HG03039 (cell line): ENCODE measurements at regions not wholly inside any gene's neighbourhood (a gene's known extent, or its start where the extent isn't known, plus 50 kb on each side); places are given as distances from the start of the nearest gene placed in this dataset.
"Not testable (repeated sequence)": the region's sequence is repeated elsewhere in the genome, so short reads cannot be mapped to it uniquely, and the experiment has no call there.

Experiments used
- ATAC-seq: cut with Tn5 transposase; IDR thresholded peaks from one replicate; pipeline ENCODE4 v1.9.1; 2021; ENCODE audit warnings: mild to moderate bottlenecking, moderate library complexity; ENCODE audit not compliant: unreplicated experiment

GRCh38 chrX:122268353-122268752 is 915.7 kb upstream of the GRIA3 start:
- no peak for ATAC-seq

GRCh38 chrX:122269243-122269781 is 914.8 kb upstream of the GRIA3 start:
- ATAC-seq = no peak

GRCh38 chrX:122270809-122271494 is 913.1 kb upstream of the GRIA3 start:
- no peak for ATAC-seq

- no peak for ATAC-seq
Measured at GRCh38 chrX:122272011-122272410, 912.1 kb upstream of the GRIA3 start.

- no peak for ATAC-seq
Measured at GRCh38 chrX:122279746-122280145, 904.3 kb upstream of the GRIA3 start.

GRCh38 chrX:122299822-122300221 is 884.3 kb upstream of the GRIA3 start:
- ATAC-seq = not testable (repeated sequence)

- no peak for ATAC-seq
Measured at GRCh38 chrX:122301491-122301890, 882.6 kb upstream of the GRIA3 start.

GRCh38 chrX:122303761-122304160 is 880.3 kb upstream of the GRIA3 start:
- ATAC-seq = no peak

- ATAC-seq = no peak
Measured at GRCh38 chrX:122344816-122345215, 839.3 kb upstream of the GRIA3 start.

- no peak for ATAC-seq
Measured at GRCh38 chrX:122363112-122363795, 820.8 kb upstream of the GRIA3 start.

- ATAC-seq = not testable (repeated sequence)
Measured at GRCh38 chrX:122375533-122375932, 808.5 kb upstream of the GRIA3 start.

- no peak for ATAC-seq
Measured at GRCh38 chrX:122389005-122389404, 795.1 kb upstream of the GRIA3 start.

GRCh38 chrX:122418758-122419157 is 765.3 kb upstream of the GRIA3 start:
- no peak for ATAC-seq

- no peak for ATAC-seq
Measured at GRCh38 chrX:122421434-122422121, 762.5 kb upstream of the GRIA3 start.

- no peak for ATAC-seq
Measured at GRCh38 chrX:122422547-122422946, 761.5 kb upstream of the GRIA3 start.

- no peak for ATAC-seq
Measured at GRCh38 chrX:122434942-122435341, 749.1 kb upstream of the GRIA3 start.

GRCh38 chrX:122439831-122440230 is 744.2 kb upstream of the GRIA3 start:
- ATAC-seq = no peak

- ATAC-seq = no peak
Measured at GRCh38 chrX:122440832-122441231, 743.2 kb upstream of the GRIA3 start.

- ATAC-seq = no peak
Measured at GRCh38 chrX:122441451-122441850, 742.6 kb upstream of the GRIA3 start.

- ATAC-seq = no peak
Measured at GRCh38 chrX:122445466-122445865, 738.6 kb upstream of the GRIA3 start.

- ATAC-seq = no peak
Measured at GRCh38 chrX:122464341-122464740, 719.7 kb upstream of the GRIA3 start.

- ATAC-seq = no peak
Measured at GRCh38 chrX:122475306-122475705, 708.8 kb upstream of the GRIA3 start.
